Progenitor cell of endocrine pancreas (in vitro differentiated cells): ENCODE measurements at regions not wholly inside any gene's neighbourhood (a gene's known extent, or its start where the extent isn't known, plus 50 kb on each side); places are given as distances from the start of the nearest gene placed in this dataset.

Experiments used
- DNase-seq: peaks from one replicate; pipeline ENCODE4 v3.0.0; 2021; ENCODE audit warnings: low spot score; ENCODE audit not compliant: unreplicated experiment
- H3K27ac Mint-ChIP-seq: 2 replicates; pipeline ENCODE4 v1.8.0; 2021; ENCODE audit warnings: mild to moderate bottlenecking, moderate library complexity, mixed read lengths
- H3K27me3 Mint-ChIP-seq: 2 replicates; pipeline ENCODE4 v1.8.0; 2021; ENCODE audit warnings: mixed read lengths
- H3K36me3 Mint-ChIP-seq: 2 replicates; pipeline ENCODE4 v1.8.0; 2022; ENCODE audit warnings: mixed read lengths; ENCODE audit not compliant: insufficient read depth
- H3K4me1 Mint-ChIP-seq: 2 replicates; pipeline ENCODE4 v1.8.0; 2021; ENCODE audit warnings: low read depth, mixed read lengths
- H3K4me3 Mint-ChIP-seq: 2 replicates; pipeline ENCODE4 v1.8.0; 2021; ENCODE audit warnings: low read depth, mild to moderate bottlenecking, moderate library complexity, mixed read lengths
- H3K9me3 Mint-ChIP-seq: 2 replicates; pipeline ENCODE4 v1.8.0; 2021; ENCODE audit warnings: low read depth, mixed read lengths
- CTCF ChIP-seq: fragments of 200-600 bp; sonication (generic); IDR thresholded peaks from one replicate; pipeline ENCODE4 v1.5.0; 2021; ENCODE audit warnings: antibody characterized with exemption, mild to moderate bottlenecking; ENCODE audit not compliant: unreplicated experiment

- no peak overlapping the region for H3K27ac Mint-ChIP-seq
- H3K27me3 Mint-ChIP-seq: no peaks in the 10 kb centered on the region
- no peak overlapping the region for H3K4me3 Mint-ChIP-seq
- DNase-seq: no peak
- TF ChIP-seq CTCF: no peak
- H3K4me1 Mint-ChIP-seq: peaks cover 5% of the 10 kb centered on the region
- H3K9me3 Mint-ChIP-seq: no peaks in the 10 kb centered on the region
- no peaks in the 10 kb centered on the region for H3K36me3 Mint-ChIP-seq
These were observed 138.7 kb downstream of the DISP1 start for GRCh38 chr1:222953585-222953984.

GRCh38 chr1:222955964-222956363 lies 141.1 kb downstream of the DISP1 start:
- Mint-ChIP-seq H3K9me3 (peaks cover 6% of the 10 kb centered on the region), H3K4me1 (peaks cover 5% of the 10 kb centered on the region), H3K36me3 (peaks cover 10% of the 10 kb centered on the region), H3K27me3 (no peaks in the 10 kb centered on the region), H3K27ac (no peak overlapping the region), H3K4me3 (no peak overlapping the region)
- no peak for DNase-seq
- no peak for TF ChIP-seq CTCF

- peaks cover 12% of the 10 kb centered on the region for H3K36me3 Mint-ChIP-seq
- DNase-seq: no peak
- H3K9me3 Mint-ChIP-seq: peaks cover 11% of the 10 kb centered on the region
- no peak overlapping the region for H3K4me3 Mint-ChIP-seq
- no peak for TF ChIP-seq CTCF
- H3K27ac Mint-ChIP-seq: no peak overlapping the region
- no peaks in the 10 kb centered on the region for H3K27me3 Mint-ChIP-seq
- peaks cover 5% of the 10 kb centered on the region for H3K4me1 Mint-ChIP-seq
These were observed 141.8 kb downstream of the DISP1 start for GRCh38 chr1:222956601-222957000.

- H3K4me3 Mint-ChIP-seq: no peak overlapping the region
- DNase-seq: no peak
- TF ChIP-seq CTCF: no peak
- H3K9me3 Mint-ChIP-seq: peaks cover 5% of the 10 kb centered on the region
- H3K36me3 Mint-ChIP-seq: peaks cover under 1% of the 10 kb centered on the region
- no peak overlapping the region for H3K27ac Mint-ChIP-seq
- no peaks in the 10 kb centered on the region for H3K27me3 Mint-ChIP-seq
- peaks cover 6% of the 10 kb centered on the region for H3K4me1 Mint-ChIP-seq
These were observed 152.8 kb downstream of the DISP1 start for GRCh38 chr1:222967466-222968240.

- Mint-ChIP-seq H3K27ac (no peak overlapping the region), H3K9me3 (no peaks in the 10 kb centered on the region), H3K36me3 (no peaks in the 10 kb centered on the region), H3K4me1 (peaks cover 6% of the 10 kb centered on the region), H3K27me3 (no peaks in the 10 kb centered on the region), H3K4me3 (no peak overlapping the region)
- no peak for TF ChIP-seq CTCF
- DNase-seq: no peak
These were observed 155.2 kb downstream of the DISP1 start for GRCh38 chr1:222970040-222970439.
